ENCODE measurements at regions not wholly inside any gene's neighbourhood (a gene's known extent, or its start where the extent isn't known, plus 50 kb on each side); places are given as distances from the start of the nearest gene placed in this dataset.

DNA sequence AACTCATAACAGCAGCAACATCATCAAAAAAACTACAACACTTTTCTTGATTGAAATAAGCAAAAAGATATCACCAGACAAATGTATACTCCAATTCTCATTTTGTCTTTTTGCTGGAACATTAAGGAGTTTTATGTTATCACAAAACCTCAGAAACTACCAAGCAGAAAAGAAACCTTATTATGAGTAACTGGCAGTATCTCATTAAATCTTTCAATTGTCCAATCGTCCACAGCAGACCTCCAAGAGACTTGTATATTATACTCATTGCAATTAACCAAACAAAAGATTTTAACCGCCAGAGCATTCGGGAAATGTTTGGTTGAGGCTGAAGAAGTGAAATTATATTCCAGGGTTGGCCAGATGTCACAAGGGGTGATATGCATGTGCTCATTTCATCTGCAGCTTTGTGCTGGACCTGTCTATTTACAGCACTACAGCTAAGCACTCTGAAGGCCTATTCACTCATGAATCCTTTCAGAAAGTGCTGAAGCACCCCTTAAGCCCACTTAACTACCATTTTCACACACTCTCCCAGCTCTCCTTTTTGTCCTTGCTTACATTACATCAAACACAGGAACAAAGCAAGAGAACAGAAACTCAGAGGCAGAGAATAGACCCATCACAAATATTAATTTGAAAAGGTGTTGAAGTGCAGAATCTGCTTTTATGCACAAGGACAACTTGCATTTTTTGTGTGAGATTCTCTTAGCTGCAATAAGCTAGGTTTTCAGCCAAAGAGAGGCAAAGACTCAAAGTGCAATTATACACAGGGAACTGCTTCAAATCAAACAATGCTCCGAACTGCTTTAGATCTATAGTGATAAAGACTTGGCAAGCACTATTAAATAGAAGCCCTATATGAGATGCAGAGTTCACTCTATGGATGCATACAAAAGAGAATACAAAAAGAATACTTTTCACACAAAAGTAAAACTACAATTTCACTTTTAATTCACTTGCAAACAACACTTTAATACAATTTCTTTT is 150.4 kb upstream of the POU5F2 start:
- TF ChIP-seq, protein P1, sequence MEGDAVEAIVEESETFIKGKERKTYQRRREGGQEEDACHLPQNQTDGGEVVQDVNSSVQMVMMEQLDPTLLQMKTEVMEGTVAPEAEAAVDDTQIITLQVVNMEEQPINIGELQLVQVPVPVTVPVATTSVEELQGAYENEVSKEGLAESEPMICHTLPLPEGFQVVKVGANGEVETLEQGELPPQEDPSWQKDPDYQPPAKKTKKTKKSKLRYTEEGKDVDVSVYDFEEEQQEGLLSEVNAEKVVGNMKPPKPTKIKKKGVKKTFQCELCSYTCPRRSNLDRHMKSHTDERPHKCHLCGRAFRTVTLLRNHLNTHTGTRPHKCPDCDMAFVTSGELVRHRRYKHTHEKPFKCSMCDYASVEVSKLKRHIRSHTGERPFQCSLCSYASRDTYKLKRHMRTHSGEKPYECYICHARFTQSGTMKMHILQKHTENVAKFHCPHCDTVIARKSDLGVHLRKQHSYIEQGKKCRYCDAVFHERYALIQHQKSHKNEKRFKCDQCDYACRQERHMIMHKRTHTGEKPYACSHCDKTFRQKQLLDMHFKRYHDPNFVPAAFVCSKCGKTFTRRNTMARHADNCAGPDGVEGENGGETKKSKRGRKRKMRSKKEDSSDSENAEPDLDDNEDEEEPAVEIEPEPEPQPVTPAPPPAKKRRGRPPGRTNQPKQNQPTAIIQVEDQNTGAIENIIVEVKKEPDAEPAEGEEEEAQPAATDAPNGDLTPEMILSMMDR (conservative IDR thresholded peaks at IDR 0.05; ENCODE audit: low read depth in 2 of 2) = no peak
- TF ChIP-seq EZH2 (IDR thresholded peaks at IDR 0.05; ENCODE audit: low read depth, unreplicated experiment) = no peak
- TF ChIP-seq EZH2phosphoT487 (IDR thresholded peaks at IDR 0.05; ENCODE audit: unreplicated experiment) = no peak
- TF ChIP-seq JUNB (IDR thresholded peaks at IDR 0.05; ENCODE audit: unreplicated experiment) = no peak
- TF ChIP-seq CREB1 (CRISPR knock-in tag; IDR thresholded peaks at IDR 0.05; ENCODE audit: low read depth) = no peak
- no peak for TF ChIP-seq POLR2AphosphoS5 (IDR thresholded peaks at IDR 0.05; ENCODE audit: low read depth)
- no peak for TF ChIP-seq ZNF114 (CRISPR knock-in tag; IDR thresholded peaks at IDR 0.05)
- TF ChIP-seq, protein P2, sequence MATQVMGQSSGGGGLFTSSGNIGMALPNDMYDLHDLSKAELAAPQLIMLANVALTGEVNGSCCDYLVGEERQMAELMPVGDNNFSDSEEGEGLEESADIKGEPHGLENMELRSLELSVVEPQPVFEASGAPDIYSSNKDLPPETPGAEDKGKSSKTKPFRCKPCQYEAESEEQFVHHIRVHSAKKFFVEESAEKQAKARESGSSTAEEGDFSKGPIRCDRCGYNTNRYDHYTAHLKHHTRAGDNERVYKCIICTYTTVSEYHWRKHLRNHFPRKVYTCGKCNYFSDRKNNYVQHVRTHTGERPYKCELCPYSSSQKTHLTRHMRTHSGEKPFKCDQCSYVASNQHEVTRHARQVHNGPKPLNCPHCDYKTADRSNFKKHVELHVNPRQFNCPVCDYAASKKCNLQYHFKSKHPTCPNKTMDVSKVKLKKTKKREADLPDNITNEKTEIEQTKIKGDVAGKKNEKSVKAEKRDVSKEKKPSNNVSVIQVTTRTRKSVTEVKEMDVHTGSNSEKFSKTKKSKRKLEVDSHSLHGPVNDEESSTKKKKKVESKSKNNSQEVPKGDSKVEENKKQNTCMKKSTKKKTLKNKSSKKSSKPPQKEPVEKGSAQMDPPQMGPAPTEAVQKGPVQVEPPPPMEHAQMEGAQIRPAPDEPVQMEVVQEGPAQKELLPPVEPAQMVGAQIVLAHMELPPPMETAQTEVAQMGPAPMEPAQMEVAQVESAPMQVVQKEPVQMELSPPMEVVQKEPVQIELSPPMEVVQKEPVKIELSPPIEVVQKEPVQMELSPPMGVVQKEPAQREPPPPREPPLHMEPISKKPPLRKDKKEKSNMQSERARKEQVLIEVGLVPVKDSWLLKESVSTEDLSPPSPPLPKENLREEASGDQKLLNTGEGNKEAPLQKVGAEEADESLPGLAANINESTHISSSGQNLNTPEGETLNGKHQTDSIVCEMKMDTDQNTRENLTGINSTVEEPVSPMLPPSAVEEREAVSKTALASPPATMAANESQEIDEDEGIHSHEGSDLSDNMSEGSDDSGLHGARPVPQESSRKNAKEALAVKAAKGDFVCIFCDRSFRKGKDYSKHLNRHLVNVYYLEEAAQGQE (IDR thresholded peaks at IDR 0.05; ENCODE audit: unreplicated experiment) = no peak
- TF ChIP-seq STAT1 (IDR thresholded peaks at IDR 0.05; ENCODE audit: unreplicated experiment) = no peak
- no peak for TF ChIP-seq ZNF331 (CRISPR knock-in tag; IDR thresholded peaks at IDR 0.05; ENCODE audit: low read depth)
- no peak for TF ChIP-seq ETS1 (IDR thresholded peaks at IDR 0.05)
- no peak for TF ChIP-seq ZNF462 (CRISPR knock-in tag; IDR thresholded peaks at IDR 0.05)
